MM.1S (cell line): ENCODE measurements at regions not wholly inside any gene's neighbourhood (a gene's known extent, or its start where the extent isn't known, plus 50 kb on each side); places are given as distances from the start of the nearest gene placed in this dataset.

Experiments used
- DNase-seq: peaks from one replicate; pipeline ENCODE4 v3.0.0-alpha.2; 2015
- H2AFZ ChIP-seq: fragments of 300-600 bp; sonication (generic); 2 replicates; pipeline ENCODE4 v1.6.0; 2016; ENCODE audit warnings: antibody characterized with exemption, low read length
- H3F3A ChIP-seq: fragments of 300-600 bp; sonication (generic); 2 replicates; pipeline ENCODE4 v1.6.1; 2016; ENCODE audit warnings: mild to moderate bottlenecking, antibody characterized with exemption, low read length, moderate library complexity, mixed read lengths; ENCODE audit not compliant: insufficient read depth
- H3K27ac ChIP-seq: fragments of 300-600 bp; sonication (generic); 2 replicates; pipeline ENCODE4 v1.5.1; 2016; ENCODE audit warnings: mild to moderate bottlenecking, low read length
- H3K27me3 ChIP-seq: fragments of 300-600 bp; sonication (generic); replicated peaks from 2 replicates; pipeline ENCODE4 v1.6.0; 2016; ENCODE audit warnings: low read length; ENCODE audit not compliant: insufficient read depth
- H3K36me3 ChIP-seq: fragments of 300-600 bp; sonication (generic); replicated peaks from 2 replicates; pipeline ENCODE4 v1.6.1; 2016; ENCODE audit warnings: mild to moderate bottlenecking, low read length, mixed read lengths; ENCODE audit not compliant: insufficient read depth
- H3K4me1 ChIP-seq: fragments of 300-600 bp; sonication (generic); 2 replicates; pipeline ENCODE4 v1.6.1; 2016; ENCODE audit warnings: low read length, mixed read lengths
- H3K4me2 ChIP-seq: fragments of 300-600 bp; sonication (generic); 2 replicates; pipeline ENCODE4 v1.6.0; 2016; ENCODE audit warnings: low read depth, low read length
- H3K4me3 ChIP-seq: fragments of 300-600 bp; sonication (generic); 2 replicates; pipeline ENCODE4 v1.5.1; 2016; ENCODE audit warnings: low read length, mixed read lengths
- H3K79me2 ChIP-seq: fragments of 300-600 bp; sonication (generic); 2 replicates; pipeline ENCODE4 v1.6.1; 2016; ENCODE audit warnings: mixed run types, low read length, mixed read lengths
- H3K9ac ChIP-seq: fragments of 300-600 bp; sonication (generic); 2 replicates; pipeline ENCODE4 v1.6.1; 2016; ENCODE audit warnings: low read length, mixed read lengths
- H3K9me2 ChIP-seq: fragments of 300-600 bp; sonication (generic); replicated peaks from 2 replicates; pipeline ENCODE4 v1.6.1; 2016; ENCODE audit warnings: mild to moderate bottlenecking, low read length, mixed read lengths; ENCODE audit not compliant: insufficient read depth
- H3K9me3 ChIP-seq: fragments of 300-600 bp; sonication (generic); replicated peaks from 2 replicates; pipeline ENCODE4 v1.6.1; 2016; ENCODE audit warnings: mild to moderate bottlenecking, low read length, mixed read lengths; ENCODE audit not compliant: insufficient read depth
- H4K20me1 ChIP-seq: fragments of 300-600 bp; sonication (generic); 2 replicates; pipeline ENCODE4 v1.6.1; 2016; ENCODE audit warnings: mild to moderate bottlenecking, low read length, moderate library complexity, mixed read lengths; ENCODE audit not compliant: insufficient read depth
- EZH2 ChIP-seq: fragments of 300-600 bp; sonication (generic); optimal IDR thresholded peaks from 2 replicates; pipeline ENCODE3; 2017; ENCODE audit warnings: low read depth, mild to moderate bottlenecking, antibody characterized with exemption, low read length, mixed read lengths
- EZH2phosphoT487 ChIP-seq: fragments of 300-600 bp; sonication (generic); IDR thresholded peaks from 2 replicates; pipeline ENCODE4 v1.6.1; 2018; ENCODE audit warnings: antibody characterized with exemption, low read length
- TF ChIP-seq, protein P1 (sequence below): fragments of 300-600 bp; sonication (generic); IDR thresholded peaks from 2 replicates; pipeline ENCODE4 v1.5.1; 2016; ENCODE audit warnings: antibody characterized with exemption, low read length, mixed read lengths

DNA sequence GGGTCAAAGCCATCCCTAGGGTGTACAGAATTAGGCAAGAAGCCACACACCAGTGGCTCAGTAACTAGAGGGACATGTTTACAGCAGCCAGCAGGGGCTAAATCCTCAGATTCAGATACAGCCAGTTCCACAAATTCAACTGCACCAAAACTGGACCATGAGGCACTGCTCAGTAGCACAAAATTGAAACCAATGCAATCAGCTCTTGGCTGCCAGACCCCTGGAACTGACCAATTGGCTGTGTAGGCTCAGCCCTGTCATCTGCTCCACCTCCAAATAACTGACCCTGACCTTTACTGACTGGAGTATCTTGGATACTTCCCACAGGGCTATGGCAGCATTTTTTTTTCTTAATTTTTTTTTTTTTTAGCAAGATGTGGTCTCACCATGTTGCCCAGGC is 226.5 kb downstream of the FOXO1 start:
- DNase-seq, result no peak
- H3K79me2 ChIP-seq, result no peaks in the 10 kb centered on the region
- H3K9ac ChIP-seq, result no peak overlapping the region
- H4K20me1 ChIP-seq, result no peaks in the 10 kb centered on the region
- H3K9me2 ChIP-seq, result no peaks in the 10 kb centered on the region
- H2AFZ ChIP-seq, result no peak overlapping the region
- no peaks in the 10 kb centered on the region for H3K4me1 ChIP-seq
- H3K27me3 ChIP-seq, result no peaks in the 10 kb centered on the region
- H3K9me3 ChIP-seq, result no peaks in the 10 kb centered on the region
- no peaks in the 10 kb centered on the region for H3F3A ChIP-seq
- H3K36me3 ChIP-seq, result no peaks in the 10 kb centered on the region
- TF ChIP-seq EZH2phosphoT487 (no peak), EZH2 (no peak)
- TF ChIP-seq, protein P1, sequence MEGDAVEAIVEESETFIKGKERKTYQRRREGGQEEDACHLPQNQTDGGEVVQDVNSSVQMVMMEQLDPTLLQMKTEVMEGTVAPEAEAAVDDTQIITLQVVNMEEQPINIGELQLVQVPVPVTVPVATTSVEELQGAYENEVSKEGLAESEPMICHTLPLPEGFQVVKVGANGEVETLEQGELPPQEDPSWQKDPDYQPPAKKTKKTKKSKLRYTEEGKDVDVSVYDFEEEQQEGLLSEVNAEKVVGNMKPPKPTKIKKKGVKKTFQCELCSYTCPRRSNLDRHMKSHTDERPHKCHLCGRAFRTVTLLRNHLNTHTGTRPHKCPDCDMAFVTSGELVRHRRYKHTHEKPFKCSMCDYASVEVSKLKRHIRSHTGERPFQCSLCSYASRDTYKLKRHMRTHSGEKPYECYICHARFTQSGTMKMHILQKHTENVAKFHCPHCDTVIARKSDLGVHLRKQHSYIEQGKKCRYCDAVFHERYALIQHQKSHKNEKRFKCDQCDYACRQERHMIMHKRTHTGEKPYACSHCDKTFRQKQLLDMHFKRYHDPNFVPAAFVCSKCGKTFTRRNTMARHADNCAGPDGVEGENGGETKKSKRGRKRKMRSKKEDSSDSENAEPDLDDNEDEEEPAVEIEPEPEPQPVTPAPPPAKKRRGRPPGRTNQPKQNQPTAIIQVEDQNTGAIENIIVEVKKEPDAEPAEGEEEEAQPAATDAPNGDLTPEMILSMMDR, result no peak
- no peak overlapping the region for H3K4me2 ChIP-seq
- no peak overlapping the region for H3K27ac ChIP-seq
- H3K4me3 ChIP-seq, result no peak overlapping the region

DNA sequence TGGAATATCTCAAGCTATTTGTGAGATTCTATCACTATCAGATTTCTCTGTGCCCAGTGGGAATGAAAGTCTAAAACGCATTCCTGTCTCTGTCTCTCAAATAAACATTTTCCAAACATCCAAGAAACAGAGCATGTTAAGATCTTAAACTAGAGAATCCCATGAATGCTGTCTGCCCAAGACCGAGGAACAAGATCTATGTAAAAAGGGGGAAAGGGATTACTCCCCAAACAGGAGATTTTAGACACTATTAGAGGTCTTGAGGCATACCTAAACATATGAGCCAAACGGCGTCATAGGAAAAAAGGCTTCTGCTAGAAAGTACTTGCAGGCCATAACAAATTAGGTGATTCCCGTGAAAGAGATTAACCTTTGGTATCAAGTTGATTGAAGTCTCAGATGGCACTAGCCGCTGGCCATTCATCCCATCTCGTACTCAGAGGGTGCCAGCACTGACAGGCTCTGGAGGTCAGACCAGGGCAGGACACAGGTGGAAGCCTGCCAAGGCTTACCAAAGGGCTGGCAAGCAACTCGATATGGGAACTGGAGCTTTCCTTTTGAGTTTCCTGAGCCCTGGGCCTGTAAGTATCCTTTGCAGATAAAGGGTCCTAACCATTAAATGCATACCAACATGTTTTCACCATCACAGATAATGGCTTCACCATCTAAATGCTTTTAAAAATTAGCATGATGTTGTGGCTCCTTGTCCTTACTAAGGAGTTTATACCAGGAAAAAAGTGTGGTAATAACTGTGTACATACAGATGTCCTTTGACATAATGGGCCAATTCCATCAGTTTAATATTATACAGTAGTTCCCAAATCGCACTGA is 225.2 kb downstream of the FOXO1 start:
- Histone ChIP-seq H3K36me3 (no peaks in the 10 kb centered on the region), H3K79me2 (no peaks in the 10 kb centered on the region), H3K4me2 (no peak overlapping the region), H3K9ac (no peak overlapping the region), H3K9me3 (no peaks in the 10 kb centered on the region), H3K4me1 (no peaks in the 10 kb centered on the region), H3K27me3 (no peaks in the 10 kb centered on the region), H3K4me3 (no peak overlapping the region), H3K27ac (no peak overlapping the region), H2AFZ (no peak overlapping the region), H3F3A (no peaks in the 10 kb centered on the region), H4K20me1 (no peaks in the 10 kb centered on the region), H3K9me2 (no peaks in the 10 kb centered on the region)
- no peak for DNase-seq
- TF ChIP-seq EZH2phosphoT487 (no peak), EZH2 (no peak)

GRCh38 chr13:40442231-40442630 is 224.2 kb downstream of the FOXO1 start:
- Histone ChIP-seq H3K9ac (no peak overlapping the region), H3K9me3 (no peaks in the 10 kb centered on the region), H2AFZ (no peak overlapping the region), H3K4me3 (no peak overlapping the region), H3K9me2 (no peaks in the 10 kb centered on the region), H4K20me1 (no peaks in the 10 kb centered on the region), H3F3A (no peaks in the 10 kb centered on the region), H3K27me3 (no peaks in the 10 kb centered on the region), H3K4me1 (no peaks in the 10 kb centered on the region), H3K27ac (no peak overlapping the region), H3K79me2 (no peaks in the 10 kb centered on the region), H3K4me2 (no peak overlapping the region), H3K36me3 (no peaks in the 10 kb centered on the region)
- DNase-seq, result no peak
- TF ChIP-seq, protein P1, result no peak
- TF ChIP-seq EZH2 (no peak), EZH2phosphoT487 (no peak)

GRCh38 chr13:40442826-40443225 is 223.6 kb downstream of the FOXO1 start:
- Histone ChIP-seq H3K27ac (no peak overlapping the region), H3K4me3 (no peak overlapping the region), H3K4me2 (no peak overlapping the region)

More at GRCh38 chr13:40442826-40443225, 223.6 kb downstream of the FOXO1 start:
- DNase-seq, result no peak
- no peaks in the 10 kb centered on the region for H4K20me1 ChIP-seq
- no peaks in the 10 kb centered on the region for H3K27me3 ChIP-seq
- TF ChIP-seq, protein P1, result no peak
- TF ChIP-seq EZH2 (no peak), EZH2phosphoT487 (no peak)
- H3K9me2 ChIP-seq, result no peaks in the 10 kb centered on the region
- H2AFZ ChIP-seq, result no peak overlapping the region
- H3F3A ChIP-seq, result no peaks in the 10 kb centered on the region
- H3K9me3 ChIP-seq, result no peaks in the 10 kb centered on the region
- no peak overlapping the region for H3K9ac ChIP-seq
- H3K79me2 ChIP-seq, result no peaks in the 10 kb centered on the region
- H3K4me1 ChIP-seq, result no peaks in the 10 kb centered on the region
- H3K36me3 ChIP-seq, result no peaks in the 10 kb centered on the region
